Hematopoietic multipotent progenitor cell treated with erythropoietin and hydrocortisone succinate and interleukin-3 and kit ligand, for 17 days (in vitro differentiated cells): ENCODE measurements at regions not wholly inside any gene's neighbourhood (a gene's known extent, or its start where the extent isn't known, plus 50 kb on each side); places are given as distances from the start of the nearest gene placed in this dataset.

Source experiments
- DNase-seq: peaks from one replicate; pipeline ENCODE4 v3.0.0-alpha.2; 2015; ENCODE audit warnings: low spot score

DNA sequence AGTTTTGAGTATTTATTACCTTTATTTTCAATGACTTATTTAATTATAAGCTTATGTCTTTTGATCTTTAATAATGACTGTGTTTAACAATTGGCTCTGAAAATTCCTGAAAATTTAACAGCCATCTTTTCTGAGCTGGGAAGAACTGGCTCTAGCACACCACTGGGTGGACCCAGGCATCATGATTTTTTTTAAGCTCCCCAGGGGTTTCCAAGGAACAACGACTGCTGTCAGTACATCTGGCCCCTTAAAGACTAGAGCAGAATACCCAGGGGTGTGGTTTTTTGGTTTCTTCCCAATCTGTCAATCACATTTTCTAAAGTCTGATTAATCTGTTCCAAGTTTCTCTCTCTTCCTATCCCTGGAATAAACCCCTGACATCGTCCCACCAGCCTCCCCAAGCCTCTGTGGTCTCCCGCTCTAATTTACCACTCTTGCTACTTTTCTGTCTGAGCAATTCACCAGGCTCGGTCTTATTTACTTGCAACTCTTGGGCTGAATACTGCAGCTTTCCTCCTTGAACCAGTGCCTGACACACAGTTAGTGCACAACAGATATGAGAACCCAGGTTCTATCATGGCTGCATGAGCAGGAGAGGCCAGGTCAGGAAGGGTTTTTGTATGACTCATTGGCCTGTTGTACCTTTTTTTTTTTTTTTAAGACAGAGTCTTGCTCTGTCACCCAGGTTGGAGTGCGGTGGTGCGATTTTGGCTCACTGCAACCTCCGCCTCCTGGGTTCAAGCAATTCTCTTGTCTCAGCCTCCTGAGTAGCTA is 321.9 kb downstream of the ZSWIM6 start:
- DNase-seq: no peak

DNA sequence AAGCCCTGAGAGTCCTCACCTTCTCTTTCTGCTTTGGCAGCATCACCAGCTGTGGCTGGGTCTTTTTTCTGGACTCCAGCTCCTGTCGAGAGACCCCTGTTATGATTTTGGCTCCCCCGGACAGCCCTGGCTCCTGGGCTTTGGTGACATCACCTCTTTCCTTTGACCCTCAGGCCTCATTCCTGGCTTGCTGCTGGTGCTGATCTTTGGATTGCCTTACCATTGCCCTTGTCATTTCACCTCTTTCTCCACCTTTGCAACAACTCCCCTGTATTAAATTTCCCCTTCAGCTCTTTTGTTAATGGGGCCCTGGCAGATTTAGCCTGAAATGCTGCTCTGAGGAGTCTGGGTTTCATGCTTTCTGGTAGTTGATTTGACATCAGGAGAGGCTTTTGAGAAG is 322.8 kb downstream of the ZSWIM6 start:
- DNase-seq: no peak

- no peak for DNase-seq
These were observed 325.0 kb downstream of the ZSWIM6 start for GRCh38 chr5:61657010-61657409.

DNA sequence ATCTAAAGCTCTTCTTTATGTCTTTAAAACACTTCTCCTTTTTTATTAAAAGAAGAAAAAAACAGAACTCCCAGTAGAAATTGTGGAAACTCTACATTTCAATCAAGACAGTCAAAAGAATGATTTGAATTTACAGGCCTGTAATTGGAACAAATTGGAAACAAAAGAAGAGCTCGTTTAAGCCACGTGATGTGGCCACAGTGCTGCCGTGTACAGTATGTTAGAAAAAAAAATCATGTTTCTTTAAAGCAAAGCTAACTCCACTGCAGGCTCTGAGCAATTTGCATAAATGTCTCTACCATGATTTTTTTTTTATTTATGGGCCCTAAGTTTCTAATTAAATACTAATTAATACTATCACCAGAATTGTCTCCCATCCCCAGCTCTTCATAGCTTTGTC is 325.6 kb downstream of the ZSWIM6 start:
- no peak for DNase-seq

GRCh38 chr5:61658592-61659008 is 326.5 kb downstream of the ZSWIM6 start:
- DNase-seq: peak; percentile 68

- no peak for DNase-seq
These were observed 327.2 kb downstream of the ZSWIM6 start for GRCh38 chr5:61659221-61659696.

DNA sequence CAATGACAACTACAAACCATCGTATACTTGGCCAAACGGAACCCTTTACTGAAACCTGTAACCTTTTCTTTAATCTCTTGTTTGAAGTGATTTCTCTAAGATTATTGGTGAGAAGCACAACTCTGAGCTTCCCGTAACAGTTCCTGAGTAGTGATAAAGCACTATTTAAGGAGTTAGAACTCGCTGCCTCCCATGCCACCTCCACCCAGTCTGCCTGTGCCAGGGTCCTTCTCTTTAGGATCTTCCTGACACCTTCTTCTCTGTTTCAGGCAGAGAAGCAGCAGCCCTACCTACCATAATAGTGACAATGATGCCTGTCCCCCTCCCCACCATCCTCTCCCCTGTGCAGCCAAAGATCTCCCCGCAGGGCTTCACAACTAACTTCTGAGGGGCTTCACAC is 330.6 kb downstream of the ZSWIM6 start:
- no peak for DNase-seq

DNA sequence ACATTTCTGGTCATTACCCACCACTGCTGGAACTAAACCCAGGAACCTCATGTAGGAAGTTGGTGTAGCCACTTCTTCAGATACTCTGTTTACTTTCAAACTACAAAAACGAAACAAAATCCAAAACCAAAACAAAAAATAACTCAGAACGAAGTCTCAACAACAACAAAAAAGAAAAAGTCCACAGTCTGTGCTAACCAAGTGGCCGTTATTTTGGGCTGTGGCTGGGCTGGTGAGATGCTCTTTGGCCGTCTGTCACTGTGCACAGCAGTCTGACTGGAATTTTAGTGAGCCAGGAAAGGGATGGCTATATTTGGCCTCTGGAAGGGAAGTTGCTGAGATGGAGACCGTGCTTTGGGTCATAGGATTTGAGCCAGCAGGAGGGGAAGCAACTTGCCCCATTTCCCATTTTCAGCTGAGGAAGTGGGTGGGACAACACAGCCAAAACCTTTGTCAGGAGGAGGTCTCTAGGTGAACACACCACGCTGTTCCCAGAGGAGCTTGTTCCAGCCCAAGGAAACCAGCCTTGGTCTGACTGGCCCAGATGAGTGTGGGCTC is 334.1 kb downstream of the ZSWIM6 start:
- no peak for DNase-seq

DNA sequence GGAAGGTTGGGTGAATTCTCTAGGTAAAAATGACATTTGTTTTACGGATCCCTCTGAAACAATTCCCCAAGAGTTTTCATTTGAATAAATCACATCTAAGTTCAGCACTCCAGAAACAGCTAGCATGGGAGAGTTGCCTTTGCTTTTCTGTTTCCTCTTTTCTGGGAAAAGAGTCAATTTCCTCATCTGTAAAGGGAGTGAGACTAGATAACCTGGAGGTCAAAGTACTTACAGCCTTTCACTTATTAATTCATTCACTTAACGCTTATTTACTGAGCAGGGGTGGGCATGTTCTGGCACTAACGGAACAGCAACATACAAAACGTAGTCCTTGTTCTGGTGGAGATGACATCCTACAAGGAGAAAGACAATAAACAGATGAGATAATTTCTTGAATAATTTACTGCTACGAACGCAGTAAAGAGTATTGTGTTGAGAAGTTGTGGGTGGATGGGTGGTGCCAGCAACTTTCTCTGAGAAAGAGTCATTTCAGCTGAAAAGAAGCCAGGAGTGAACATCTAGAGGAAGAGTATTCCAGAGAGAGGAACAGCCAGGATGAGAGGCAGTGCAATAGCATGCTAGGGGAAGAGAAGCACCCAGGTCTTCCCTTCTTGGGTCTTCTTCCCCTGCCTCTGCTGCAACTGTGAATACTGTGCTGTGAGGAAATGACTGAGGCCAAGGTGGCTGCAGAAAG is 335.6 kb downstream of the ZSWIM6 start:
- no peak for DNase-seq

DNA sequence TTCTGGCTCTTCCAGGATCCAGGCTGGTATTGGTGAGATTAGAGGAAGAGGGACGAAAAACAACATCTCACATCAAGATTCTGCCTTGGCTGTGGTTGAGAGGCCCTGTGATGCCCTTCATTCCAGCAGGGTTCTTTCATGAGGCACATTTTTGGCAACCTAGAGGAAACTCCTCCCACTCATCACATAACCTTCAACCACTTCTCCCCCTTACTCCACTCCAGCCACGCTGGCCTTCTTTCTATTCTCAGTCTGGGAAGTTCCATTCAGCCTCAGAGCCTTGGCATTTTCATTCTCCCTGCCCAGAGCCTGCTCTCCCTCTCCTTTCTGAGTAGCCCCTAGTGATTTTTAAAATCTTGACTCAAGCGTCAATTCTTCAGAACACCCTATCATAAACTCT is 337.5 kb downstream of the ZSWIM6 start:
- no peak for DNase-seq

- no peak for DNase-seq
These were observed 338.9 kb downstream of the ZSWIM6 start for GRCh38 chr5:61670941-61671340.

DNA sequence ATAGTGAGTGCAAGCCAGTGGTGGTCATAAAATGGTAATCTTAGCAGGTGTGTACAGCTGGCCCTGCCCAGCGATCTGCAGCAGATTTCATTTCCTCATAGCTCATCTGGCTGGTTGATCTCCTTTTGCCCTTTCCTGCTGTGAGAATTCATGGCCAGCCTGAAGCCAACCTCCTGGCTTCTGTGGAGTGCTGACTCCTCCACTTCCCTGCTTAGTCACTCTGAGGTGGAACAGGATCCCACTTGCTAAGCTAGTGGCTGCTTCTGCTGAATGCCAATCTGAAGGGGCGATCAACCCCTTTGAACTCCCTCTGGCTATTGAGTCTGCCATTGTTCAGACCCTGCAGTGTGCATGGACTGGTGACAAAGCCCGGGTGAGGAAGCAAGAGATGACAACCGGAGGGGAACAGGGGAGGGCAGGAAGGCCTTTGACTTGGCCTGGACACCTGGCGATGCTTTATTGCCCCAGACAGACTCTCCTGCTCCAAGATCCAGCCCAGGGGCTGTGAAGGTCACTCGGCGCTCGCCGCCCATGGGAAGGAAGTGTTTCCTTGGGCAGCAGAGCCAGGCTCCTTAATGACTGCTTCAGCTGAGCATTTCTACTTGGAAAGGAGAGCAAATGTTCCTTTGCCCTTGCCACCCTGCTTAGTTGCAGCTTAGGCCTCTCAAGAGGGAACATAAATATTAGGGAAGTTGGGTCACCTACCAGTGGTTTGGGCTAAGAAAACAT is 341.1 kb downstream of the ZSWIM6 start:
- no peak for DNase-seq

- no peak for DNase-seq
These were observed 342.3 kb downstream of the ZSWIM6 start for GRCh38 chr5:61674378-61674777.

DNA sequence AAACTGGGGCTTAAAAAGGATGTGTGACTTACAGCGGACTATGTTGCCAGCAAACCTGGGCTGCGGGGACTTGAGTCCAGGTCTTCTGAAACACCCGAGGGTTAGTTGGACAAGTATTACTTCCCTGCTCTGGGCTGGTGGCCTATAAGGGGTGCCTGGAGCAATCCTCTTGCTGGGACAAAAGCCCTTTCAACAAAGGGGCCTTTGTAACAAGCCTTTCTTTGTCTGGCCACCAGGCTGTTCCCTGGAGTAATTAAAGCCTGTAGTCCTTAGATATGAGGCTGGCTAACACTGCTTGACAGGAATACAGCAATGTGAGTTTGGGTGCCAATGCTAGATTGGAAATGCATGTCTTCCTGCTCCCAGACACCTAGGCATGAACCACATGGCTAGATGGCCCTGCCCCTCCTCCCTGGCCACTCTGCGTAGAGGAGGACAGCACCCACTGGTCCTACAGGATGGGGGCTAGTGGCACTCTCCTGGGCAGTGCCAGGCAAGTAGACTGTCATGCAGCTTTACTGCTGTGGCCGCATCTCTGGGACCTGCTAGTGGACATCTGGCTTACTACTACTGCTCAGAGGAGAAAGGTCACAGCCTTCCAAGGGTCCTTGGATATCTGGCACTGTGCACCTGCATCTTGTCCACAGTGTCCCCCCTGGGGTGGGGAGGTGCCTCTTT is 343.1 kb downstream of the ZSWIM6 start:
- DNase-seq: no peak

DNA sequence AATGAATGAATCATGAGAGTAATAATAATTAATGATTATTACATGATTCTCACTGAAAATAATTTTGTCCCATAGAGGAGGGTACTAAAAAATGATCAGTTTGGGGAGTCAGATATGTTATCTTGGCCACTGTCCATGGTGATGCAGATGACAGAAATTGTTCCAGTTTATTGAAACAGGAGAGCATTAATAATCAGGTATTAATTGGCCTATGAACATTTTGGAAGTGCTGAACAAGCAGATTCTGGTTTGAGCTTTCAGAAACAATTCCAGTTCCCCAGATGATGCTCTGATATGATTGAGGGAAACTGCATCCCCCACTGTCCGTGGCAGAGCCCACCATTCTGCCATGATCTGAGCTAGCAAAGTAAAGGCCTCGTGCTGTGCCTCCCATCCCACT is 345.2 kb downstream of the ZSWIM6 start:
- DNase-seq: no peak

DNA sequence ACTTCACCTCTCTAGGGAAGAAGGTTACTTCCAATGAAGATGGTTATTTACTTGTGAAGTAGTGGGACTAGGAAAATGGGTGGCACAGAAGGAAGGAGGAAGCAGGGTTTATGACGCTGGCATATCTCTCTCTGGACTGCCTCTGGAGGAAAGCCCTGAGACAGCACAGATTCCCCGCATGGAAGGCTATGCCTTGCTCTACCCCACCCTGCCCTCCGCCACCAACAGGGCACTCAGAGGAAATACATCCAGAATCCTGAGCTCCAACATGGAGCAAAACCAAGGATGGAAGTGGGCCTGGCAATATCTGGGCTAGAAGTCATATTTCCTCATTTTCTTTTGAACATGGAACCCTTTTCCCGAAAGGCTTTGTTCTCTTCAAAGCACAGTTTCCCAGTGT is 346.9 kb downstream of the ZSWIM6 start:
- DNase-seq: no peak

GRCh38 chr5:61679562-61679961 is 347.5 kb downstream of the ZSWIM6 start:
- DNase-seq: no peak

DNA sequence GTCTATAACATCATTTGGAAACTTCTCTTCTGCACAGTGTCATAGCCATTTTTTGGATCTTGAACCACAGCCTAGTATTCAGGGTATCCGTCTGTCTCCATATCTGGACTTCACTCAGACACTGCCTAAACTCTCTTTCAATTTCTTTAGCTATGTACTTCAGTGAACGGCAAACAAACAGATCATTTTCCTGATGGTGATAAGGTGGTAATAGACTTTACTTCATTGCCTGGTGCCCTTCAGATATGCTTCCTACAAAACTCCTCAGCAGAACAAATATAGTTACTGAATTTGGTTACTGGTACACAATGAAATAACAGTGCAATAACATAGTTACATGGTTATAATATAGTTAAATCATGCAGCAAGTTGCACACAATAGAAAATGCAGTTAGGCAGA is 348.2 kb downstream of the ZSWIM6 start:
- DNase-seq: no peak

DNA sequence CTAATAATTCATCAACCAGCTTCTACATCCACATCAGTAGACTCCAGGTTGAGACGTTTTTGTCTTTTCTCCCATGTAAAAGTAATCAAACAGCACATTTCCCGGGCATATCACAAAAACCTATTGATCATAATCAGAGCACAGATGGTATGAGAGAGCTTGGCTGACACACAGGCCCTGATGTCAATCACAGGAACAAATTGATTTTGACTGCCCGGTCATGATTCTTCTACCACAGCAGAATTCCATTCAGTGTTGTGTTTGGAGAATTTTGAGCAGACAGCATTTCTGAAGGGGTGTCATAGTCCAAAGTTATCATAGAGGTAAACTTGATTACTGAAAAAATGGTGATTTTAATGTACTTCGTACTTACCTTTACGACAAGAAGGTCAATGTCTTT is 351.1 kb downstream of the ZSWIM6 start:
- DNase-seq: no peak

- no peak for DNase-seq
These were observed 351.9 kb downstream of the ZSWIM6 start for GRCh38 chr5:61683926-61684325.

GRCh38 chr5:61686491-61687257 is 354.6 kb downstream of the ZSWIM6 start:
- DNase-seq: no peak
